AG04450 (cell line): ENCODE measurements at regions not wholly inside any gene's neighbourhood (a gene's known extent, or its start where the extent isn't known, plus 50 kb on each side); places are given as distances from the start of the nearest gene placed in this dataset.

ENCODE experiments used
- CTCF ChIA-PET: fragments of 300-600, 350-600 bp; formaldehyde crosslinking; extraction: SDS; loops from one replicate; lab custom pipeline; 2022; ENCODE audit warnings: antibody characterized with exemption, inconsistent platforms; lab: Charles Lee
- POLR2A ChIA-PET: fragments of 350-600 bp; formaldehyde crosslinking; extraction: SDS; loops from one replicate; lab custom pipeline; 2021; ENCODE audit warnings: antibody characterized with exemption, inconsistent platforms; lab: Yijun Ruan, JAX
- DNase-seq: peaks from one replicate; pipeline ENCODE4 v3.0.0-alpha.2; 2011; ENCODE audit warnings: low read depth, low spot score
- H3K27ac ChIP-seq: one replicate; pipeline ENCODE4 v1.5.1; 2012; ENCODE audit warnings: low read depth, low read length, control low read depth
- H3K27me3 ChIP-seq: one replicate; pipeline ENCODE4 v1.6.0; 2012; ENCODE audit warnings: low read length; ENCODE audit not compliant: control insufficient read depth, insufficient read depth
- H3K4me3 ChIP-seq: 2 replicates; pipeline ENCODE4 v1.5.1; 2011; ENCODE audit warnings: mild to moderate bottlenecking, low read depth, low read length, control low read depth
- H3K9me3 ChIP-seq: 2 replicates; pipeline ENCODE4 v1.5.1; 2012; ENCODE audit warnings: low read length; ENCODE audit not compliant: control insufficient read depth, insufficient read depth
- CTCF ChIP-seq: IDR thresholded peaks from 2 replicates; pipeline ENCODE4 v1.5.1; 2011; ENCODE audit warnings: low read depth, low read length, control low read depth, inconsistent platforms

- DNase-seq, result no peak
- ChIA-PET POLR2A (no interaction called here), CTCF (no interaction called here)
- TF ChIP-seq CTCF, result no peak
- H3K4me3 ChIP-seq, result no peak overlapping the region
- no peak overlapping the region for H3K27ac ChIP-seq
- no peaks in the 10 kb centered on the region for H3K27me3 ChIP-seq
- H3K9me3 ChIP-seq, result no peaks in the 10 kb centered on the region
Observed at GRCh38 chr9:2262386-2263071, 247.4 kb downstream of the SMARCA2 start.

GRCh38 chr9:2263111-2263510, 248.0 kb downstream of the SMARCA2 start:
- Histone ChIP-seq H3K9me3 (no peaks in the 10 kb centered on the region), H3K27me3 (no peaks in the 10 kb centered on the region), H3K4me3 (no peak overlapping the region), H3K27ac (no peak overlapping the region)
- ChIA-PET CTCF (no interaction called here), POLR2A (no interaction called here)
- no peak for TF ChIP-seq CTCF
- no peak for DNase-seq

GRCh38 chr9:2263665-2264064, 248.5 kb downstream of the SMARCA2 start:
- POLR2A ChIA-PET, result no interaction called here
- no peak for DNase-seq
- no peak overlapping the region for H3K4me3 ChIP-seq
- no peaks in the 10 kb centered on the region for H3K27me3 ChIP-seq
- TF ChIP-seq CTCF, result no peak
- no peak overlapping the region for H3K27ac ChIP-seq
- H3K9me3 ChIP-seq, result no peaks in the 10 kb centered on the region
- CTCF ChIA-PET, result no interaction called here

- no peaks in the 10 kb centered on the region for H3K9me3 ChIP-seq
- no peaks in the 10 kb centered on the region for H3K27me3 ChIP-seq
- ChIA-PET POLR2A (no interaction called here), CTCF (no interaction called here)
- no peak overlapping the region for H3K4me3 ChIP-seq
- DNase-seq, result no peak
- no peak for TF ChIP-seq CTCF
- no peak overlapping the region for H3K27ac ChIP-seq
Observed at GRCh38 chr9:2264081-2264480, 248.9 kb downstream of the SMARCA2 start.

- POLR2A ChIA-PET, result no interaction called here
- DNase-seq, result no peak
- no peak overlapping the region for H3K4me3 ChIP-seq
Observed at GRCh38 chr9:2267181-2267745, 252.1 kb downstream of the SMARCA2 start.

More at GRCh38 chr9:2267181-2267745, 252.1 kb downstream of the SMARCA2 start:
- CTCF ChIA-PET, result no interaction called here
- Histone ChIP-seq H3K27ac (no peak overlapping the region), H3K27me3 (no peaks in the 10 kb centered on the region), H3K9me3 (no peaks in the 10 kb centered on the region)
- TF ChIP-seq CTCF, result no peak
